ENCODE measurements at regions not wholly inside any gene's neighbourhood (a gene's known extent, or its start where the extent isn't known, plus 50 kb on each side); places are given as distances from the start of the nearest gene placed in this dataset.
"Not testable (repeated sequence)": the region's sequence is repeated elsewhere in the genome, so short reads cannot be mapped to it uniquely, and the experiment has no call there.

DNA sequence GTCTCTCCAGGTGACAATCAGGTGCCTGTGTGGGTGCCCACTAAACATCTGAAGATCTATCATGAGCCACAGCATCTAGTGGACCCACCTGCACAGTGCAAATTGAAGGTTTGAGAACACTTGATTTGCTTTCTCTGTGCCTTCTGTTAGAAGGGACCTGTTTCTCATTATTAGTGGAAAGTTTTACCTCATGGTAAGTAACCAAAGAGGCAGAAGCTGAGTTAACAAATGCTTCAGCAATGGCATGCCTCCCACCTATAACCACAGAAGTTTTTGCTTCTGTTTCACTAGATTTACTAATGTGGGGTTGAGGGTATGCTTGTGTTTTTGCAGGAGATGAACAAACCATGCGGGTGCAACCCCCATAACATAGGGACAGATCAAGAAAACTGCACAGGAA lies 297.4 kb upstream of the DKK2 start:
- Histone ChIP-seq H3K27ac (no peak overlapping the region), H3K36me3 (no peaks in the 10 kb centered on the region), H3K4me3 (no peak overlapping the region), H3K4me1 (no peaks in the 10 kb centered on the region), H3K9me3 (no peaks in the 10 kb centered on the region), H3K27me3 (ENCODE audit: low read depth) (no peaks in the 10 kb centered on the region)
- intact Hi-C loops (cut with DNase I) = no loop called here
- TF ChIP-seq, protein P1, sequence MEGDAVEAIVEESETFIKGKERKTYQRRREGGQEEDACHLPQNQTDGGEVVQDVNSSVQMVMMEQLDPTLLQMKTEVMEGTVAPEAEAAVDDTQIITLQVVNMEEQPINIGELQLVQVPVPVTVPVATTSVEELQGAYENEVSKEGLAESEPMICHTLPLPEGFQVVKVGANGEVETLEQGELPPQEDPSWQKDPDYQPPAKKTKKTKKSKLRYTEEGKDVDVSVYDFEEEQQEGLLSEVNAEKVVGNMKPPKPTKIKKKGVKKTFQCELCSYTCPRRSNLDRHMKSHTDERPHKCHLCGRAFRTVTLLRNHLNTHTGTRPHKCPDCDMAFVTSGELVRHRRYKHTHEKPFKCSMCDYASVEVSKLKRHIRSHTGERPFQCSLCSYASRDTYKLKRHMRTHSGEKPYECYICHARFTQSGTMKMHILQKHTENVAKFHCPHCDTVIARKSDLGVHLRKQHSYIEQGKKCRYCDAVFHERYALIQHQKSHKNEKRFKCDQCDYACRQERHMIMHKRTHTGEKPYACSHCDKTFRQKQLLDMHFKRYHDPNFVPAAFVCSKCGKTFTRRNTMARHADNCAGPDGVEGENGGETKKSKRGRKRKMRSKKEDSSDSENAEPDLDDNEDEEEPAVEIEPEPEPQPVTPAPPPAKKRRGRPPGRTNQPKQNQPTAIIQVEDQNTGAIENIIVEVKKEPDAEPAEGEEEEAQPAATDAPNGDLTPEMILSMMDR (IDR thresholded peaks at IDR 0.05) = no peak
- ATAC-seq (no peak), DNase-seq (no peak)

DNA sequence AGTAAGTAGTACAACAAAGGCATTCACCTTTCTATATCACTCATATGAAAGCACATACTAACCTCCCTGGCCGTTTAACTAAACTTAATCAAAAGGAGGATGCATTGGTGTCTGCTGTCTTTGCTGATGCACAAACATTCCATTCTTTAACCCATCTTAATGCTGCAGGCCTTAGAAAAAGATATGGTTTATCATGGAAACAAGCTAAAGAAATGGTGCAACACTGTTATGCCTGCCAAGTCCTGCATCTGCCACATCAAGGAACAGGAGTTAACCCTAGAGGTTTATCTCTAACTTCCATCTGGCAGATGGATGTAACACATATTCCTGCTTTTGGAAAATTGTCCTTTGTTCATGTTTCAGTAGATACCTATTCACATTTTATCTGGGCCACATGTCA lies 296.5 kb upstream of the DKK2 start:
- H3K4me3 ChIP-seq; DNase-seq; H3K9me3 ChIP-seq; H3K4me1 ChIP-seq; H3K27me3 ChIP-seq (ENCODE audit: low read depth); ATAC-seq; intact Hi-C loops (cut with DNase I); H3K27ac ChIP-seq; H3K36me3 ChIP-seq: not testable (repeated sequence)

DNA sequence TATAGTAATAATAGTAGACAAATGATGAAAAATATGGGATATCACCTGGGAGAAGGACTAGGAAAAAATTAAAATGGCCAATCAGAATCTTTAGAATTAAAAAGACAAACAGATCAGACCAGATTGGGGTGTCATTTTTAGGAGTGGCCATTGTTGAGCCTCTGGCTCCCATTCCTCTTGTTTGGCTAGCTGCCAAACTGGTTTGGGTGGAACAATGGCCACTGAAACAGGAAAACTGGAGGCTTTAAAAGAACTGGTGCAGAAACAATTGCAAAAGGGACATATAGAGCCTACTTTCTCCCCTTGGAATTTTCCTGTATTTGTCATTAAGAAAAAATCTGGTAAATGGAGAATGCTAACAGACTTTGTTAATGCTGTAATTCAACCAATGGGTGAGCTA lies 294.8 kb upstream of the DKK2 start:
- intact Hi-C loops (cut with DNase I) = no loop called here

DNA sequence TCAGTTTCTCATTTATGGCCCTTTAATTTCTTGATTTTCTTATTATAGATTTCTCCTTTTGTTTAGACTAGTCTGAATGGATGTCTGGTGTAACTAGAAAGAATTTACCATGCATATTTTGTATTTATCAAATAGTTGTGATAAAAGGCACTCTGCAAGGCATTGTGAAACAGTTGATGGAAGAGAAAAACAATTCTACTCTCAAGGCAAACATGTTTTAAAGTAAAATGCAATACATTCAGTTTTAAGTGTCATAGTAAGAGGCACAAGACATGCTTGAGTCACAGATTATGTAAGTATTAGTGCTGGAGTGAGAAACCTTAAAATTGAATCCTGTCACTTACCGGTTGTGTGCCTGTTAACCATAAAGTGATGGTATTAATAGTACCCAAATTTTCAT lies 283.3 kb upstream of the DKK2 start:
- intact Hi-C loops (cut with DNase I) = no loop called here
- Histone ChIP-seq H3K27me3 (ENCODE audit: low read depth) (no peaks in the 10 kb centered on the region), H3K36me3 (no peaks in the 10 kb centered on the region), H3K4me1 (no peaks in the 10 kb centered on the region), H3K27ac (no peak overlapping the region), H3K4me3 (no peak overlapping the region), H3K9me3 (no peaks in the 10 kb centered on the region)
- DNase-seq (no peak), ATAC-seq (no peak)
- TF ChIP-seq, protein P1 (IDR thresholded peaks at IDR 0.05) = no peak

More for the DNA sequence above, 294.8 kb upstream of the DKK2 start:
- H3K9me3 ChIP-seq = peaks cover 7% of the 10 kb centered on the region
- no peak for DNase-seq
- TF ChIP-seq, protein P1 (IDR thresholded peaks at IDR 0.05) = no peak
- H3K27me3 ChIP-seq (ENCODE audit: low read depth) = no peaks in the 10 kb centered on the region
- H3K36me3 ChIP-seq = no peaks in the 10 kb centered on the region
- no peaks in the 10 kb centered on the region for H3K4me1 ChIP-seq
- H3K27ac ChIP-seq = no peak overlapping the region
- no peak overlapping the region for H3K4me3 ChIP-seq
- no peak for ATAC-seq

DNA sequence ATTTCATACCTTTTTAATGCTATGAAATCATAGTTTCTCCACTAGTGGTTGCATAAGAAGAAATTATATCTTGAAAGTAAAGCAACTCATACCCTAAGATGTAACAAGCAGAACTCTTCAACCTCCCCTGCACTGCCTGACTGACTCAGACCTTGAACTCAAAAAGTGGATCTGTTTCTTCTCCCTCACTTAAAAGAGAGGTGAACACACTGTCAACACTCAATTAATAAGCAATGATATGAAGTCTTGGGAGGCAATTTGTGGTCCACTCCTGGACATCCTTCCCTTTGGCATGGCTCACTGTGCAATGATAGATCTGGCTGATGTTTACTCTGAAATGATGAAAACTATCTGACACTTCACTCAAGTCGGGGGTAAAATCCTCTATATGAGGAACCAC lies 282.0 kb upstream of the DKK2 start:
- DNase-seq (no peak), ATAC-seq (no peak)
- H3K27me3 ChIP-seq (ENCODE audit: low read depth) = no peaks in the 10 kb centered on the region
- intact Hi-C loops (cut with DNase I) = no loop called here
- H3K9me3 ChIP-seq = no peaks in the 10 kb centered on the region
- no peaks in the 10 kb centered on the region for H3K4me1 ChIP-seq
- H3K36me3 ChIP-seq = no peaks in the 10 kb centered on the region
- TF ChIP-seq, protein P1 (IDR thresholded peaks at IDR 0.05) = no peak
- no peak overlapping the region for H3K4me3 ChIP-seq
- no peak overlapping the region for H3K27ac ChIP-seq

DNA sequence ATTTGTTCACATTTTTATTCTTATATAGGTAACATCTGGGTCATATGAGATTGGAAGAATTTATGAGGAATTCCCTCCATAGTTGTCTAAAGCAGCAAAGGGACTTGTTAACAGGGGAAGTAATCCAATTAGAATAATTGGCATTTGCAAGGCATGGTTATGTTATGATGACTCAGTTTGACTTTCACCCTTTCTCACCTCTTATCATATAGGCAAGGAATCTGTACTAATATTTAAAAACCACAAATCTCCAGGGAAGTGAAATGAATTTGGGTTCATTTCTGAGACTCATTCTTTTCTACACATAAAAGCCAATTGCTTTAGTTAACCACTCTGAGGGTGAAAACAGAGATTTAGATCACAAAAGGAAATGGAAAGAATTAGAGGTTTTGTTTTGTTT lies 281.5 kb upstream of the DKK2 start:
- ATAC-seq (no peak), DNase-seq (no peak)
- H3K27me3 ChIP-seq (ENCODE audit: low read depth) = no peaks in the 10 kb centered on the region
- no peak overlapping the region for H3K27ac ChIP-seq
- no peaks in the 10 kb centered on the region for H3K4me1 ChIP-seq
- no peaks in the 10 kb centered on the region for H3K9me3 ChIP-seq
- TF ChIP-seq, protein P1 (IDR thresholded peaks at IDR 0.05) = no peak
- intact Hi-C loops (cut with DNase I) = no loop called here
- H3K4me3 ChIP-seq = no peak overlapping the region
- no peaks in the 10 kb centered on the region for H3K36me3 ChIP-seq

Data from lower lobe of right lung (tissue), 2 donors.